ENCODE measurements at regions not wholly inside any gene's neighbourhood (a gene's known extent, or its start where the extent isn't known, plus 50 kb on each side); places are given as distances from the start of the nearest gene placed in this dataset.
"Not testable (repeated sequence)": the region's sequence is repeated elsewhere in the genome, so short reads cannot be mapped to it uniquely, and the experiment has no call there.

DNA sequence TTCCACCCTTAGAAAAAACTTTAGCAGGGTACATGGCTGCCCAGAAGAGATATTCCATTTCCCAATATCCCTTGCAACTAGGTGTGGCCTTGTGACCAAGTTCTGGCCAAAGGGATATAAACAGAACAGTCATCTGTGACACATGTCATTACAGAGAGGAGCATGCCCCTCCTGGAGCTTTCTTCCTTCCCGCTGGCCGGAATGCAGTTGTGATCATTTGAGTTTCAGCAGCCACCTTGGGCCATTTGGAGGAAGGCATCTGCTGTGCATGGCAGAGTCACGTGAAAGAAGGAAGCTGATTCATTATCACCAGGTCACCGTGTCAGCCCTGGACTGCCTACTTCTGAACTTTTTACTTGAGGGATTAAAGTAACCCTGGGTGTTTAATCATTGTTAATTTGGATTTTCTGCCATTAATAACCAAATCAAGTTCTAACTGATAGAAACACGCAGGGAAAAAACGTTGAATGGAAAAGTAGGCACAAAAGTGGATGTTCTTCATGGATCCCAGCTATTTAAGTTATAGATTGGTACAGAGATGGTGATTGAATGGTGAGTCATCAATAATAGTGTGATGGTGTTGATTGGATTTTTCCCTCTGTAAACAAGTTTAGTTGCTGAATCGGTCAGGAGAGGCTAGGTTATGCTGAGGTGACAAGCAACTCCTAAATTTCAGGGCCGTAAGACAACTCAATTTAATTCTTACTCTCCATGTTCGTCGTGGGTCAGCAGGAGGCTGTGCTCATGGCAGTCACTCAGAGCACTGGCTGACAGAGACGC is 80.7 kb upstream of the CCDC167 start:
- DNase-seq = no peak

- no peak for DNase-seq
Observed at GRCh38 chr6:37579444-37580067, 79.9 kb upstream of the CCDC167 start.

- no peak for DNase-seq
Observed at GRCh38 chr6:37578104-37578503, 78.4 kb upstream of the CCDC167 start.

DNA sequence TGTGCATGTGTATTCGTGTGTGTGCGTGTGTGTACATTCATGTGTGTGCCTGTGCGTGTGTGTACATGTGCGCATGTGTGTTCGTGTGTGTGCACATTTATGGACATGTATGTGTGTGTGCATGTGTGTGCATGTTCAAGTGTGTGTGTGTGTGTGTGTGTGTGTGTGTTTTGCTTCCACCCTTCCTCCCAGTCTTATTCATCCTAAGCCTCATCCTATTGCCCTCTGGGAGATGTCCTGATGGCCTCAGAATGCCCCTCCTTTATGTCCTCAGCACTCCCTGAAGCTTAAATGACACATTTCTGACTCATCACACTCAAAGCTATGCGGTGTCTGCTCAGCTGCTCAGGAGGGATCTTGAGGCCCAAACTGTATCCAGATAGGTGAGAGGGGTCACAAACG is 76.6 kb upstream of the CCDC167 start:
- DNase-seq = no peak

DNA sequence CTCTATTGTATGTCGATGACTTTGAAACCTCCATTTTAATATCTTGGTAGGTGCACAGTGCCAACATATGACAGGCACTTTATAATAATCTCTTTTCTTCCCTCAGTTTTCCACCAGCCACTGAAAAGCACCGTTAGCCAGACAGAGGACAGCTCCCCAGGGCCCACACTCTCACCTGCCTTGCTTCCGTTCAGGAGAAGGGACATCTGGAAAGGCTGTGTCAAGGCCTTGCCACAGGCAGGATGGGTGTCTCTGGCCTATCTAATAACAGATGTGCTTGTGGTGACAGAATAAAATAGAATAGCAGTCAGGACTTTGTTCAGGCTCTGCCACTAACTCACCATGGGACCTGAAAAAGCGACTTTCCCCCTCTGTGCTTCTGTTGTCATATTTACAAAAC is 75.5 kb upstream of the CCDC167 start:
- DNase-seq = no peak

GRCh38 chr6:37572334-37572733 is 72.6 kb upstream of the CCDC167 start:
- DNase-seq = no peak

DNA sequence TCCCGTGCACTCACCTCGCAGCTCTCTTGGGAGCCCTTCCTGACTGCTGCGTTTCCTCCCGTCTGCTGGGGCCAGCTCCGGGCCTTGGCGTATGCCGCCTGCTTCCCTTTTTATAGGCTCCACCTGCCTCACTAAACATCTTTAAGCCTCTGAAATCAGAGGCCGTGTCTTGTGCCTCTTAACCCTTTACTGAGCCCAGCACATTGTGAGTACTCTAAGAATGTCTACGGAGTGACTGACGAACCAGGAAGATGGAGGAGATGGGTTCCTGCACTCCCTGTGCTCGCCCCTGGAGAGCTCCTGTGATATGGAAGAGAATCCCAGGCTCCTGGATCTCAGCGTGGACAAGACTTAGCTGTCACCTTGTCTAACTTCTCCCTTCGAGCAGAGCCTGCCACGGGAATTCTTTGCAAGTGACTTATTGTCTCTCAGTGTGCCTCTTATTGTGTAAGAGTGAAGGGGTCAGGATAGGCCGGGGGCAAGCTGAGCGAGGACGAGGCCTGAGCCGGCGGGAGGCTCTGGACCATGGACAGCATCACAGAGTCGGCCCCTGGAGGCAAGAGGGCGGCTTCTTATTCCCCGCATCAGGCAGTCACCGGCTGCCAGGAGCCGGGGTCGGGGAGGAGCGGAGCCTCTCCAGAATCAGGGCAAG is 70.9 kb upstream of the CCDC167 start:
- DNase-seq = peak; percentile 60

GRCh38 chr6:37569743-37570481 is 70.2 kb upstream of the CCDC167 start:
- no peak for DNase-seq

GRCh38 chr6:37569317-37569716 is 69.6 kb upstream of the CCDC167 start:
- no peak for DNase-seq

GRCh38 chr6:37566950-37567349 is 67.3 kb upstream of the CCDC167 start:
- DNase-seq = no peak

- peak; percentile 74 for DNase-seq
Observed at GRCh38 chr6:37566111-37566949, 66.6 kb upstream of the CCDC167 start.

DNA sequence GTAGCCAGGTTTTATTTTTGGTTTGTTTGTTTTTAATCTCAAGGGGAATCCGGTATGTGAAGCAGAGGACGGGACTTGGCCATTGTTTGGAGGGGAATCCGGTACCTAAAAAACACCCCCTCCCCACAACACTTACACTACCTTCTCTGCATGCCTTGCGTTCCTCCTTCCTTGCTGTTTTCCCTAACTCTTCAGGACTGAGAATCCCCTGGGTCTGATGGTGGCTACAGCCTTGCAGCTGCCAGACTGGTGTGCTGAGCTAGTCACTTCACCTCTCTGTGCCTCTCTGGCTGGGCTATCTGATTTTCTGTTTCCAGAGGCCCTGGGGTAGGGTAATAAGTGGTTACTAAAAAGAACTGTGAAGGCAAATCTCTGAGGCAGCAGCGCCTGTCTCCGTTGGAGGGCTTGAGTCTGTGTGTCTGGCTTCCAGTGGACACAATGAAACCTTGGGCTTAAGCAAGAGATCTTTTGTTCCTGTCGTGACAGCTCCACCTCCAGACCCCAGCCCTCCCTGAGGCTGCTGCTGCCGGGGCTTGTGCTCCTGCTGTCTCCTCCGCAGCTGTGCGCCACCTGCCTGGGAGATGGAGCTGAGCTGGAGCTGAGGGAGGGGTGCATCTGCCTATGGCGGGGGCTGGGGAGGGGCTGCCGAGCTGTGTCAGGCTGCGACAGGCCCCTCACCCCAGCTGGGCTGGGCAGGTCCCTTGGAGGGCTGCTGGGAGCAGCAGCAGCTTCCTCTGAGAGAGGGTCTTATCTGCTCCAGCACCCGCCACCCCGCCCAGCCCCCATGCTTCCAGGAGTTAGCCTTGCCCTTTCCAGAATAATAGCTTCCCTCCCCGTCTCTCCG is 65.8 kb upstream of the CCDC167 start:
- peak; percentile 32 for DNase-seq

DNA sequence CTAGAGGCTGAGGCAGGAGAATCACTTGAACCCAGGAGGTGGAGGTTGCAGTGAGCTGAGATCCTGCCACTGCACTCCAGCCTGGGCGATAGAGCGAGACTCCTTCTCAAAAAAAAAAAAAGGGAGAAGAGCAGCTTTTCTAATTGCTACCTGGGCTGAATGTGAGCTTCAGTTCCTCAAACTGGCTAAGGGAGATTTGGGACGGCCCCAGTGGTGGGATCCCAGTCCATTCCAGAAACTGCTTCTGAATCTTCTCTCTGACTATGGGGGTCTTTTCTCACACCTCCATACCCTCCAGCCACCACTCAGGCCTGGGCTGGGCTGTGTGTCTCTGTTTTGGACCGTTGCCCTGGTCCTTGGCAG is 63.2 kb upstream of the CCDC167 start:
- DNase-seq = not testable (repeated sequence)

DNA sequence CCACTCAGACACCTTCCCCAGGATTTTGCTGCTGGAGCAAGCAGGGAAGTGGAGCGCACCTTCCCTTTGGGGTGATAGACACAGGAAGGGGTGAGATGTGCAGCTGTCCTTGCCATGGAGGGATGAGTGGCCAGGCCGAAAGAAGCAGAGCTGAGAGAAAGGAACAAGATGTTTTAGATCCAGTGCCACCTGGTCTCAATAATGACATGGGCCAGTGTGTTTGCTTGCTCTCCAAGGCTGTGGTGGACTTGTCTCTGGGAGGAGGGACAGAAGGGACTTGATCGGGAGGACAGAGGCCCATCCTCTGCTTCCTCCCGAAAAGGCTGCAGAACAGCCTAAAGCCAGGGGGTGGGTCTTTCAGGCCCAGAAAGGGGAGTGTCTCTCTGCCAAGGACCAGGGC is 61.7 kb upstream of the CCDC167 start:
- no peak for DNase-seq

- no peak for DNase-seq
Observed at GRCh38 chr6:37560737-37561103, 61.0 kb upstream of the CCDC167 start.

DNA sequence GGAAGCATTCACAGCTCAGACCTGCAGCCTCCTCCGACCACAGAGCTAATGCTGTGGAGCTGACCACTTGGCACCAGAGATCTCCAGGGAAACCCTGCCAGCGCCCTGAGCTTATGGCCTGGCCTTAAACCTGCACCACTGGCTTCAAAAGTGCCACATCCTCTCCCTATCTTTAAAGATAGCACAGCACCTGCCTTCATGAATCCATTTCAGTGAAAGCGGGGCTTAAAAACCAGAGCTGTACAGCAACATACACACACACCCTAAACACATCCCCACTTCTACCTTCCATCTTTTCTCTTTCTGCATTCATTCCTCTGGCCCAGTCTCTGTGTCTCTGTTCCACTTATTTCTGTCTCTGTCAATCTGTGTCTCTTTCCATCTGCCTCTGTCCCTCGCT is 59.8 kb upstream of the CCDC167 start:
- DNase-seq = no peak

DNA sequence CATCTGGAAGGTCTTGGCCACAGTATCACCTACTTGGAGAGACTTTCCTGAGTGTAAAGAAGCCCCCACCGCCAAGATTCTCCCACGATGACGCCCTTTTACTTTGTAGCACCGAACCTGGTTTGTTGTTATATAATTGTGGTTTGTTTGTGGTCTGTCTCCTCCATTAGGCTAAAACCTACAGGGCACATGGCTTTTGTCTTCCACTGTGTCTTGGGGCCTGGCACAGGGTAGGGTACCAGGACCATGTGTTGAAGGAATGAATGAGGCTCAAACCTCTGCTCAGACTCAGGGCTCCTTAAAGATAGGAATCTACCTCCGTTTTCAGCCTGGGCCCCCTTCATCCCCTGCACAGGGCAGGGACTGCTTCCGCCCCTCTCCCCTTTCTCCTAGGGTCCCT is 59.4 kb upstream of the CCDC167 start:
- no peak for DNase-seq

GRCh38 chr6:37558646-37559045 is 59.0 kb upstream of the CCDC167 start:
- DNase-seq = no peak

- DNase-seq = no peak
Observed at GRCh38 chr6:37558168-37558567, 58.5 kb upstream of the CCDC167 start.

DNA sequence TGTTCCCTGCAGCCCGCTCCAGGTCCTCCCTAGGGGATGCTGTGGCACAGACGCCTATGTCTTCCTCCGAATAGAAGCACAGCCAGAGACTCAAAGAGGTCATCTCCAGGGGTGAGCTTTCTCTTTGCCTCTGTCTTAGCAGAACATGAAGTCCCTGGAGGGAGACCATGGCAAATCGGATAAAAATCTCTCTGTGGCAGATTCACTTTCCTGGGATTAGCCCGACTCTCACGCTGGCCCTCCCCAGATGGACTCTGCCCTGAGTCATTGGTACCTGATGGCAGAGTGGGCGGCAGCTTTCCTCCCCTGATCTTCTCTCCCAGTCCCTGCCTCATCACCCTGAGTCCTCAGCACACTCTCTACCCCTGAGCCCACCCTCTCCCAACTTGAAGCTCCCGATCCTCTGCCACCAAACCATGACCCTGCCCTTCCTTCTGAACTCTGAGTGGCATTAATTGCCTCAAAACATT is 58.0 kb upstream of the CCDC167 start:
- no peak for DNase-seq

- DNase-seq = no peak
Observed at GRCh38 chr6:37556881-37557644, 57.4 kb upstream of the CCDC167 start.

Measured in OCI-M1 (cell line).